Cardiac fibroblast (primary cell): ENCODE measurements at regions not wholly inside any gene's neighbourhood (a gene's known extent, or its start where the extent isn't known, plus 50 kb on each side); places are given as distances from the start of the nearest gene placed in this dataset.

ENCODE experiments used
- DNase-seq, 2 donors: peaks; one replicate each; pipeline versions ENCODE4 v3.0.0 to v3.0.0-alpha.2; 2010; ENCODE audit warnings: low read depth in 2 of 2
- H3K4me3 ChIP-seq, 2 donors: replicated peaks in 1 of 2; 1 replicate in 1 of 2; 2 replicates in 1 of 2; pipeline ENCODE4 v1.5.1; 2011; ENCODE audit warnings: low read depth in 2 of 2, low read length in 2 of 2, mild to moderate bottlenecking in 2 of 2, moderate library complexity in 1 of 2
- TF ChIP-seq, protein P1 (sequence below): IDR thresholded peaks from one replicate; pipeline ENCODE4 v1.5.1; 2011; ENCODE audit warnings: low read depth, mild to moderate bottlenecking, low read length, inconsistent platforms

DNA sequence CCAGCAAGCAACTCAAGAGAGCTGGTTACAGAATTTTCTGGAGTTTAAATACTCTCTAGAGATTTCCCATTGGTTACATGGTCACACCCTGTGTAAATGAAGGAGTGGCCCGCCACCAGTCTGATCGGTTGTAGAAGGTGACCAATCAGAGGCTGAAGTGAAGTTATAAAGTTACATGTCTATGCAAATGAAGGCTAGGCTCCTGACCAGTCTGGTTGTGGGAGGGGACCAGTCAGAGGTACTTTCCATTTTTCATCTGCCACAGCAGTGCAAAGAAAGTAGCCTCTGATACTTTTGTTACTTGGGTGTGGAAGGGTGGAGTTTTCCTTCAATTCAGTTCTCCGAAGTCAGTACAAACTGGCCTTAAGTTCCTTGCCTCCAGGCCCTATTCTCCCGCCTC, 273.7 kb downstream of the BARHL2 start:
- DNase-seq: no peak
- no peak overlapping the region for H3K4me3 ChIP-seq
- TF ChIP-seq, protein P1, sequence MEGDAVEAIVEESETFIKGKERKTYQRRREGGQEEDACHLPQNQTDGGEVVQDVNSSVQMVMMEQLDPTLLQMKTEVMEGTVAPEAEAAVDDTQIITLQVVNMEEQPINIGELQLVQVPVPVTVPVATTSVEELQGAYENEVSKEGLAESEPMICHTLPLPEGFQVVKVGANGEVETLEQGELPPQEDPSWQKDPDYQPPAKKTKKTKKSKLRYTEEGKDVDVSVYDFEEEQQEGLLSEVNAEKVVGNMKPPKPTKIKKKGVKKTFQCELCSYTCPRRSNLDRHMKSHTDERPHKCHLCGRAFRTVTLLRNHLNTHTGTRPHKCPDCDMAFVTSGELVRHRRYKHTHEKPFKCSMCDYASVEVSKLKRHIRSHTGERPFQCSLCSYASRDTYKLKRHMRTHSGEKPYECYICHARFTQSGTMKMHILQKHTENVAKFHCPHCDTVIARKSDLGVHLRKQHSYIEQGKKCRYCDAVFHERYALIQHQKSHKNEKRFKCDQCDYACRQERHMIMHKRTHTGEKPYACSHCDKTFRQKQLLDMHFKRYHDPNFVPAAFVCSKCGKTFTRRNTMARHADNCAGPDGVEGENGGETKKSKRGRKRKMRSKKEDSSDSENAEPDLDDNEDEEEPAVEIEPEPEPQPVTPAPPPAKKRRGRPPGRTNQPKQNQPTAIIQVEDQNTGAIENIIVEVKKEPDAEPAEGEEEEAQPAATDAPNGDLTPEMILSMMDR: no peak

DNA sequence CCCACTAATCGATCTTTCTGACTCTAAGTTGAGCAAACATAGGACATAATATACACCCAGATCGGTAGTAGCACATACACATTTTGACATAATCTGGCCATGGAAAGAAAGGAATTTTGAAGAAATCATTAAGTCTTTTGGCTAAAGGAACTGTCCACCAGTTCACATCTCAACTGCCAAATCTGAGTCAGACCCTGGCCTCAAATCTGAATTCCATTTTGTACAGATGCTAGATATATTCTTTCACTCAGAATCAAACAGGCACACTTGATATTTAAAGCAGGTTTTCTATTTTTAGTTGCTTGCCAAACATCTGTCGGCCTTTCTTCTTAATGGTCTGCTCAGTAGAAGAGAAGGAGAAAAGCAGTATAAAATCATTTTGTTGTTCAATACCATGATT, 281.8 kb downstream of the BARHL2 start:
- TF ChIP-seq, protein P1: no peak
- no peak overlapping the region for H3K4me3 ChIP-seq
- DNase-seq: no peak

DNA sequence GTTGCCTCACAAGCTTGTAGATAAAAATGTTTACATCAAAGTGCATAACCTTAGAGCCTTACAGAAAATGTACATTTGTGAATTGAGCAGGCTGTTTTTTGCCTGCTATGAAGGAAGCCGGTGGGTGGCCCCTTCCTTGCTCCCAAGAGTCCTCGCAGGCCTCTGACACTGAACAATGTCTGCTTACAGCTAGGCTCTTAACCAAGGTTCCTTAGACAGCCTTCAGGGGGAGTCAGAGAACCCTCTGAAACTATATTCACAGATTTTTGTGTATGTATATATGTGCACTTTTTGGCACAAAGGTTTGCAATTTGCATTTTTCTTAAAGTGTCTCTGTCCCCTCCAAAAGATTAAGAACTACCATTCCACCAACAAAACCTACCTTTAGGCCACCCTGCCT, 282.6 kb downstream of the BARHL2 start:
- TF ChIP-seq, protein P1: no peak
- H3K4me3 ChIP-seq: no peak overlapping the region
- DNase-seq: peak; percentile 1 to 5

DNA sequence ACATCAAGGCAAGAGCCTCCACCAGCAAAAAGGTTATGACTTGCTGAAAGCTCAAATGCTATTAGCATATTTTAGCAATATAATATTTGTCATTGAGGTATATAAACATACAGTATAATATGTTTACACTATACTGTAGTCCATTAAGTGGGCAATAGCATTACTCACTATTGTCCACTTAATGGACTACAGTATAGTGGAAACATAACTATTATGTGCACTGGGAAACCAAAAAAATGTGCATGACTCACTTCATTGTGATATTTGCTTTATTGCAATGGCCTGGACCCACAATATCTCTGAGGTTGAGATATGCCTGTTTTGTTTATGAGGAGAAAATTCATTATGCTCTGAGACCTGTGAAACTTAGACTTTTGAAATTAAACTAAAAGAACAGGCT, 300.0 kb downstream of the BARHL2 start:
- H3K4me3 ChIP-seq: no peak overlapping the region
- TF ChIP-seq, protein P1: no peak
- DNase-seq: peak in 1 of 2 donors; percentile 32

DNA sequence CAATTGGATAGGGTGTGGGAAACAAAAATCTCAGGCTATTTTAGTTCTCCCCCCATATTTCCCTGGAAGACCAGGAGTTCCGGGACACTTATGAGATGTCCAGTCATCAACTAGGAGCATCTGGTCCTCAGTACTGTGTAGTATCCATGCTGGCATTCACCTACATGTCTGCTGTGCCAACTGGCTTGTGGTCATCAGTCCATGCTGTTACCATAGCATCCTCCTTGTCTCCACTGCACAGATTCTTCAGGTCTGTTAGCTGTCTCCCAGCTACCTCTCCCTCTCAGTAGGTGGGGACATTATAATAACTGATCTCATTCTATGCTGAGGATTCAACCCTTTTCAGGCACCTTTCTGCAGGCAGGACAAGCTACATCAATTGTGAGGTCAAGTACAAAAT, 302.9 kb downstream of the BARHL2 start:
- TF ChIP-seq, protein P1: no peak
- DNase-seq: no peak
- no peak overlapping the region for H3K4me3 ChIP-seq

DNA sequence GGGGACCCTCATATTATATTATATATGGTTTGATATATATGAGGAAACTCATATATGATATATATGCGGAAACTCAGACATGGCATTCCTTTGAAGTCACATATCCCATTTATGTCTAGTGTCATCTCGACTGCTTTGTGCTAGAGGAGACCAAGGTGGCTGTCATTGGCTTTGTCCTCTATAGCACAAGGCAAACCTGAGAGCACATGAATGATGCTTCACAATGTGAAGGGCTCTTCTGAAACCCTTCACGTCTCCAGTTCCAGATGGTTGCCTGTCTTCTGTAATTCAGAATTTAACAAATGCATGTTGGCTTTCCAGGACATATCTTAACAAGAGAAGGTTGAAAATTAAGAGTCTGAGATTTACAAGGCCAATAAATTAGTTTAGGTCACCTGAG, 303.6 kb downstream of the BARHL2 start:
- no peak overlapping the region for H3K4me3 ChIP-seq
- no peak for DNase-seq
- TF ChIP-seq, protein P1: no peak

DNA sequence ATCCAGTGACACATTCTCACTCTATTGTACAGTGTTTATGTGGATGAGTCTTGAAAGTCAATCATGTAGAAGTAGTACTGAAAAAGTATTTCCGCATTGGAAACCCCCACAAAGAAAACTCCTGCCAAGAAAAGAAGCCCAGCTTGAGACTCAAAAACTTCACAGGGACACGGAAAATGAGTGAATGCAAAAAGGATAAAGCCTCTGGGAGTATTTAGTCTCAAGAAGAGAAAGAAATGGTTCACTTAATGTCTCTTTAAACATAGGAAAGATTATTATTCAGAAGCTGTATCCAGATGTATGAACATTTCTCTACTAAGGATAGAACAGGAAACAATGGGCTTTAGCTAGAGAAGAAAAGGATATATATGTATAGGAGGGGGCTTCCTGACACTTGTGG, 304.5 kb downstream of the BARHL2 start:
- DNase-seq: no peak
- H3K4me3 ChIP-seq: no peak overlapping the region
- TF ChIP-seq, protein P1: no peak
